GM12873 (cell line): ENCODE measurements at regions not wholly inside any gene's neighbourhood (a gene's known extent, or its start where the extent isn't known, plus 50 kb on each side); places are given as distances from the start of the nearest gene placed in this dataset.

ENCODE experiments used
- TF ChIP-seq, protein P1 (sequence below): IDR thresholded peaks from 2 replicates; pipeline ENCODE4 v1.5.1; 2012; ENCODE audit warnings: low read depth, mild to moderate bottlenecking, moderate library complexity, low read length, control low read depth; ENCODE audit not compliant: insufficient read depth; ENCODE audit errors: missing control alignments

DNA sequence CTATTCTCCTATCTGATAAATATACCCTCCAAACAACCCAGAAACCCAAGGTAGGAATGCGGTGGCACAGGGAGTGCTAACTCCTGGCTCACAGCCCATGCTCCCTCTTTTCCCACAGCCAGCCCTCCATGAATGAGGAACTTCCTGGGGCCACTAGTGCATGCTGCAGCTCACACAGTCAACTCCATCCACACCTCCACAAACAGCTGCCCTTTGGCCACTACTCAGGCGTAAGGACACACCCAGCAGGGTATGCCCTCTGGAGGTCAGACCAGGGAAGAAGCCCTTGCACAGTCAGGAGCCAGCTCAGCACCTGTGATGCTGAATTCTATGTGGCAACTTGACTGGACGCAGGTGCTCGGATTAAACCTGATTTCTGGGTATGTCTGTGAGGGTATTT, 85.2 kb upstream of the PIK3CG start:
- TF ChIP-seq, protein P1, sequence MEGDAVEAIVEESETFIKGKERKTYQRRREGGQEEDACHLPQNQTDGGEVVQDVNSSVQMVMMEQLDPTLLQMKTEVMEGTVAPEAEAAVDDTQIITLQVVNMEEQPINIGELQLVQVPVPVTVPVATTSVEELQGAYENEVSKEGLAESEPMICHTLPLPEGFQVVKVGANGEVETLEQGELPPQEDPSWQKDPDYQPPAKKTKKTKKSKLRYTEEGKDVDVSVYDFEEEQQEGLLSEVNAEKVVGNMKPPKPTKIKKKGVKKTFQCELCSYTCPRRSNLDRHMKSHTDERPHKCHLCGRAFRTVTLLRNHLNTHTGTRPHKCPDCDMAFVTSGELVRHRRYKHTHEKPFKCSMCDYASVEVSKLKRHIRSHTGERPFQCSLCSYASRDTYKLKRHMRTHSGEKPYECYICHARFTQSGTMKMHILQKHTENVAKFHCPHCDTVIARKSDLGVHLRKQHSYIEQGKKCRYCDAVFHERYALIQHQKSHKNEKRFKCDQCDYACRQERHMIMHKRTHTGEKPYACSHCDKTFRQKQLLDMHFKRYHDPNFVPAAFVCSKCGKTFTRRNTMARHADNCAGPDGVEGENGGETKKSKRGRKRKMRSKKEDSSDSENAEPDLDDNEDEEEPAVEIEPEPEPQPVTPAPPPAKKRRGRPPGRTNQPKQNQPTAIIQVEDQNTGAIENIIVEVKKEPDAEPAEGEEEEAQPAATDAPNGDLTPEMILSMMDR: peak; percentile 41

GRCh38 chr7:106781007-106781406, 84.1 kb upstream of the PIK3CG start:
- TF ChIP-seq, protein P1: no peak

DNA sequence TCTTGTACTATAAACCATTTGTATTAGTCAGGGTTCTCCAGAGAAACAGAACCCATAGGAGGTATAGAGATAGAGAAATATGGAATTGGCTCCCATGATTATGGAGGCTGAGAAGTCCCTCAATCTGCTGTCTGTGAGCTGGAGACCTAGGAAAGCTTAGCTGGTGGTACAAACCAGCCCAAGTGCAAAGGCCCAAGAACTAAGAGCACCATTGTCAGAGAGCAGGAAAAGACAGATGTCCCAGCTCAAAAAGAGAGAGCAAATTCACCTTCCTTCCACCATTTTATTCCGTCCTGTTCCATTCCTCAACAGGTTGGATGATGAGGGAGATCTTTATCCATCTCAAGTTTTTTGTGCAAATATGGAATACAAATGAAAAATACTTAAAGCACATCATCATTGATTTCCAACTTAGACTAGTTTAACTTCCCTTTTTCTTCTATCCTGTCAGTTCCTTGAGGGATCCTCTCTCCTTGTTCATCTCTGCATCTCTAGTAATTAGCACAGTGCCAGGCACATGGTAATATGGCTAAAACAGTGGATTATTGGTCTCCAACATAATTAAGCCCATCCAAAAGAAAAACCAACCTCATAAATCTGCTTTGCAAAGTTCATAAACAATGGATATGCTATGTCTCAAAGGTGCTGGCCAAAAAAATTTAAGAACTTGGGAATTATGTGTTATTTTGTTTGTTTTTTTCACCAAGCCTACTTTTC, 83.1 kb upstream of the PIK3CG start:
- TF ChIP-seq, protein P1: no peak

DNA sequence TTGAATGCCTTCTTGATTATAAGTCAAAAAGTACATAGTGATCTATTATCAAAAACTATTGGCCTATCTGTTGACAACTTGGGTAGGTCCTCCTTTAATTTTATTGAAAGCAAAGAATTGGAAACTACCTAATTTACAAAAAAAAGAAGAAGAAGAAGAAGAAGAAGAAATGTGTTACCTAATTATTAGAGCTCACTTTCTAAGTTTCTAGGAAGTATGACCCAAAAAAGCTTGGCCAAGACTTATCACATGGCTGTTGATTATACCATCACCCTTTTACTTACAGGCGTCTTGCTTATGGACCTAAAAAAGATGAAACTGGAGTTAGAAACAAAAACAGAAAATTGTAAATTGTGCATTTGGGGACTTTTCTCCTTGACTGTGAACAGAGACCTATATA, 81.8 kb upstream of the PIK3CG start:
- TF ChIP-seq, protein P1: no peak

DNA sequence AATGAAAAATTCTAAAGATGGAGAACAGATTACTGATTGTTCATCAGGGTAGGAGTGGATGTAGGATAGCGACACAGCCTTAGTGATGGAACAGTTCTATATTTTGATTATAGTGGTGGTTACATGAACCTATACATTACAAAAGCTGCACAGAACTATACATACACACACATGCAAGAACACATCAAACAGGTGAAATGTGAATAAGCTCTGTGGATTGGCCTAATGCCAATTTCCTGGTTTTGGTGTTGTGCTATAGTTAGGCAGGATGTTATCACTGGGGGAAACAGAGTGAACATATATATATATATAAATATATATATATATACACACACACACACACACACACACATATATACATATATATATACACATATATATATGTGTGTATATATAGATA, 76.4 kb upstream of the PIK3CG start:
- TF ChIP-seq, protein P1: no peak

DNA sequence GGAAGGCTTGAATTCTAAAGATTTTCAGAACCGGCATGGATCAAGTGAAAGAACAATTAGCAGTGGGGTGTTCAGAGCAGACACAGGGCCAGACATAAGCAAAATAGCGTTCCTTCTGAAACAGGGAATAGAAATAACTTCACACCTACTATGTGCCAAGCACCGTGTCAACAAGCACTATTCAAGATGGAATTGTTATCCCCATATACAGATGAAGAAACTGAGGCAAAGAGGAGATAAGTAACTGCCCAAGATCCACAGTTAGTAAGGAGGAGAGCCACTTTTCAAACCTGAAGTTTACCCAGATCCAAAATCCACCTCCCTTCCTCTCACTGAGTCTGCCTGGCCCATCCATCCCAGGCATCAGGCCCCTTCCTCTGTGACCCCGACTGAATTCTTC, 73.6 kb upstream of the PIK3CG start:
- TF ChIP-seq, protein P1: no peak

- TF ChIP-seq, protein P1: no peak
Observed at GRCh38 chr7:106792233-106792926, 72.7 kb upstream of the PIK3CG start.
